ENCODE measurements at regions not wholly inside any gene's neighbourhood (a gene's known extent, or its start where the extent isn't known, plus 50 kb on each side); places are given as distances from the start of the nearest gene placed in this dataset.

GRCh38 chr20:60465993-60466686, 507.9 kb downstream of the CDH26 start:
- WGBS, 2 experiments (ENCODE audit: extremely low coverage in 2 of 2, insufficient read length in 1 of 2), result no CpG with 5 or more reads among the region's 8 CpGs
- CTCF ChIA-PET, result no interaction called here
- Histone ChIP-seq H3K4me3 (ENCODE audit: insufficient read depth, low read depth, low read length) (no peak overlapping the region), H3K9me1 (ENCODE audit: insufficient read depth, low read length) (no peaks in the 10 kb centered on the region), H3K4me1 (ENCODE audit: control insufficient read depth, insufficient read depth, low read length) (no peaks in the 10 kb centered on the region), H2AK5ac (ENCODE audit: low read depth, low read length) (no peak overlapping the region), H3K9me3 (ENCODE audit: control insufficient read depth, insufficient read depth, low read length) (peaks cover 5% of the 10 kb centered on the region), H4K8ac (ENCODE audit: low read depth in 2 of 2, low read length in 2 of 2) (no peak overlapping the region), H3K27ac (ENCODE audit: insufficient read depth, low read length) (no peak overlapping the region), H3K14ac (replicated peaks; ENCODE audit: low read depth, low read length) (no peak overlapping the region), H2BK120ac (ENCODE audit: low read depth, low read length) (no peak overlapping the region), H2AK9ac (replicated peaks; ENCODE audit: low read depth, low read length, poor library complexity) (no peak overlapping the region), H3K9ac (ENCODE audit: low read depth, low read length) (no peak overlapping the region), H4K20me1 (ENCODE audit: insufficient read depth, low read length) (no peaks in the 10 kb centered on the region), H2BK15ac (ENCODE audit: low read depth, low read length) (no peak overlapping the region), H2BK5ac (ENCODE audit: low read depth, low read length, poor library complexity, severe bottlenecking) (no peak overlapping the region), H3K27me3 (ENCODE audit: control insufficient read depth, insufficient read depth, low read length) (no peaks in the 10 kb centered on the region), H3K4ac (ENCODE audit: low read depth, low read length) (no peak overlapping the region), H2AFZ (replicated peaks; ENCODE audit: low read length, poor library complexity) (no peak overlapping the region), H3K18ac (ENCODE audit: low read depth, low read length) (no peak overlapping the region), H4K5ac (ENCODE audit: low read depth, low read length) (no peak overlapping the region), H3K79me1 (ENCODE audit: low read depth in 1 of 2, low read length in 2 of 2) (no peaks in the 10 kb centered on the region), H3K56ac (ENCODE audit: extremely low read depth, insufficient read depth, low read length) (no peak overlapping the region), H4K91ac (ENCODE audit: insufficient read depth, low read depth, low read length) (no peak overlapping the region), H3K36me3 (ENCODE audit: control insufficient read depth, insufficient read depth, low read length) (no peaks in the 10 kb centered on the region), H2BK20ac (ENCODE audit: low read depth, low read length) (no peak overlapping the region), H3K4me2 (ENCODE audit: low read depth, low read length) (no peak overlapping the region), H3K23ac (ENCODE audit: low read depth, low read length) (no peak overlapping the region)
- POLR2A ChIA-PET (ENCODE audit: unreplicated experiment), result no interaction called here
- TF ChIP-seq MAFK (IDR thresholded peaks at IDR 0.05; ENCODE audit: low read depth, low read length) (no peak), RCOR1 (IDR thresholded peaks at IDR 0.05; ENCODE audit: insufficient replicate concordance, low read length) (no peak), RFX5 (IDR thresholded peaks at IDR 0.05; ENCODE audit: low read depth, low read length) (no peak), MAZ (IDR thresholded peaks at IDR 0.05; ENCODE audit: borderline replicate concordance, low read depth, low read length) (no peak), BHLHE40 (IDR thresholded peaks at IDR 0.05; ENCODE audit: low read depth, low read length) (no peak), SMC3 (IDR thresholded peaks at IDR 0.05; ENCODE audit: low read depth, low read length) (no peak), ELK1 (IDR thresholded peaks at IDR 0.05; ENCODE audit: borderline replicate concordance, low read depth, low read length) (no peak)
- no peak for ATAC-seq (ENCODE audit: low read depth)
- DNase-seq, result no peak
- intact Hi-C loops (cut with micrococcal nuclease) (no loop called here), dilution Hi-C loops (cut with HindIII; ENCODE audit: low sequenced_read_pairs, unreplicated experiment) (no loop called here), in situ Hi-C loops (cut with MboI; ENCODE audit: low sequenced_read_pairs) (no loop called here)
- BruUV-seq (replicated peaks), result no TSS peak
